GM13977 (cell line): ENCODE measurements at regions not wholly inside any gene's neighbourhood (a gene's known extent, or its start where the extent isn't known, plus 50 kb on each side); places are given as distances from the start of the nearest gene placed in this dataset.
"Not testable (repeated sequence)": the region's sequence is repeated elsewhere in the genome, so short reads cannot be mapped to it uniquely, and the experiment has no call there.

ENCODE experiments used
- DNase-seq: peaks from one replicate; pipeline ENCODE4 v3.0.0; 2012; ENCODE audit warnings: low spot score
- CTCF ChIP-seq: IDR thresholded peaks from 2 replicates; pipeline ENCODE4 v1.5.1; 2012; ENCODE audit warnings: mild to moderate bottlenecking, control low read depth; ENCODE audit not compliant: insufficient read depth; ENCODE audit errors: extremely low read depth, missing control alignments
- in situ Hi-C: fragments of 300-500 bp; cut with MboI; formaldehyde crosslinking; loops from one replicate; pipeline ENCODE4 v1.12.0; 2022; ENCODE audit warnings: low sequenced_read_pairs, low pct_unique_long_range_greater_than_20kb, mixed read lengths, inconsistent platforms; ENCODE audit not compliant: unreplicated experiment

- no peak for TF ChIP-seq CTCF
- in situ Hi-C loops = no loop called here
- no peak for DNase-seq
Observed at GRCh38 chr9:106775960-106776359, 87.0 kb upstream of the ZNF462 start.

GRCh38 chr9:106779796-106780195 lies 83.2 kb upstream of the ZNF462 start:
- in situ Hi-C loops = no loop called here
- no peak for DNase-seq
- no peak for TF ChIP-seq CTCF

DNA sequence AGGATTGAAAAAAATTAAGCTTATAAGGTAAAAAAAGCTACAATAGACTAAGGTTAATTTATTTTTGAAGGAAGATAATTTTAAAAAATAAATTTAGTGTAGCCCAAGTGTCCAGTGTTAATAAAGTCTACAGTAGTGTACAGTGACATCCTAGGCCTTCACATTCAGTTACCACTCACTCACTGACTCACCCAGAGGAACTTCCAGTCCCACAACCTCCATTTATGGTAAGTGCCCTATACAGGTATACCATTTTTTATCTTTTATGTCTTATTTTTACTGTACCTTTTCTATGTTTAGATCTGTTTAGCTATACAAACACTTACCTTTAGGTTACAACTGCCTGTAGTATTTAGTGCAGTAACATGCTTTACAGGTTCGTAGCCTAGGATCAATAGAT lies 79.8 kb upstream of the ZNF462 start:
- DNase-seq = no peak
- in situ Hi-C loops = no loop called here
- TF ChIP-seq CTCF = no peak

DNA sequence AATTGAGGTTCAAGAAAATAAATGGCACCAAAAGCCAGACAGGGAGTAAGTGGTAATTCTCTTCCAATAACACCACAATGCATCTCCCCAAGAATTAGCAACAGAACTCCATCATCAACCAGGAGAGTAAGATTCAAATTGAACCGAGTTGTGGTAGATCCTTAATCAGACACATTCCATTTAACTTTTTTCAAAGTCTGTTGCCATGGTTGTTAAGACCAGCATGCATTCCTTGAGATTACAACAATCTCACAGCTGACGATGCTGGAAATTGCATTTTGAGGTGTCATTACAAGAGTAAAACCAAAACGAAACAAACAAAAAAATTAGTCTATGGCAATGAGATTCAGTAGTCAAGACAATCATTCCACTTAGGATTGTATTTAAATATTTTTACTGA lies 78.9 kb upstream of the ZNF462 start:
- in situ Hi-C loops = no loop called here
- no peak for DNase-seq
- no peak for TF ChIP-seq CTCF

GRCh38 chr9:106785200-106785599 lies 77.8 kb upstream of the ZNF462 start:
- DNase-seq = no peak
- in situ Hi-C loops = no loop called here
- TF ChIP-seq CTCF = no peak

DNA sequence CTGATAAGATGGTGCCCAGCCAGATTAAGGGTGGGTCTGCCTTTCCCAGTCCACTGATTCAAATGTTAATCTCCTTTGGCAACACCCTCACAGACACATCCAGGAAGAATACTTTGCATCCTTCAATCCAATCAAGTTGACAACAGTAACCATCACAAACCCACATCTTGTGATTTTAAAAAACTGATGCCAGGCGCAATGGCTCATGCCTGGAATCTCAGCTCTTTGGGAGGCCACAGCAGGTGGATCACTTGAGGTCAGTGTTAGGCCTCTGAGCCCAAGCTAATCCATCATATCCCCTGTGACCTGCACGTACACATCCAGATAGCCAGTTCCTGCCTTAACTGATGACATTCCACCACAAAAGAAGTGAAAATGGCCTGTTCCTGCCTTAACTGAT lies 74.9 kb upstream of the ZNF462 start:
- in situ Hi-C loops, DNase-seq: not testable (repeated sequence)

GRCh38 chr9:106795031-106795430 lies 67.9 kb upstream of the ZNF462 start:
- in situ Hi-C loops = no loop called here
- no peak for TF ChIP-seq CTCF
- no peak for DNase-seq
